Neural cell (in vitro differentiated cells): ENCODE measurements at regions not wholly inside any gene's neighbourhood (a gene's known extent, or its start where the extent isn't known, plus 50 kb on each side); places are given as distances from the start of the nearest gene placed in this dataset.

ENCODE experiments used
- H2AFZ ChIP-seq: fragments of 200-600, 300-800 bp; sonication (generic), shearing (Covaris generic); 2 replicates; pipeline ENCODE4 v1.6.0; 2014; ENCODE audit warnings: low read depth, mild to moderate bottlenecking, antibody characterized with exemption, low read length, moderate library complexity
- H3F3A ChIP-seq: fragments of 200-600 bp; shearing (Covaris generic); 2 replicates; pipeline ENCODE4 v1.6.1; 2016; ENCODE audit warnings: mild to moderate bottlenecking, moderate library complexity, mixed read lengths, antibody characterized with exemption, low read length; ENCODE audit not compliant: insufficient read depth, poor library complexity, severe bottlenecking
- H3K27ac ChIP-seq: fragments of 200-600, 300-800 bp; sonication (generic), shearing (Covaris generic); 2 replicates; pipeline ENCODE4 v1.5.1; 2014; ENCODE audit warnings: mild to moderate bottlenecking, low read length, moderate library complexity
- H3K27me3 ChIP-seq: fragments of 300-800, 200-600 bp; sonication (generic), shearing (Covaris generic); 2 replicates; pipeline ENCODE4 v1.6.0; 2014; ENCODE audit warnings: mild to moderate bottlenecking, low read depth, low read length, moderate library complexity; ENCODE audit not compliant: insufficient read depth
- H3K36me3 ChIP-seq: fragments of 300-800, 200-600 bp; sonication (generic), shearing (Covaris generic); 2 replicates; pipeline ENCODE4 v1.5.1; 2014; ENCODE audit warnings: mild to moderate bottlenecking, antibody characterized with exemption, low read length, moderate library complexity; ENCODE audit not compliant: insufficient read depth
- H3K4me2 ChIP-seq: fragments of 300-800, 200-600 bp; sonication (generic), shearing (Covaris generic); 2 replicates; pipeline ENCODE4 v1.6.0; 2014; ENCODE audit warnings: mild to moderate bottlenecking, low read length
- H3K4me3 ChIP-seq: fragments of 300-800, 200-600 bp; sonication (generic), shearing (Covaris generic); 2 replicates; pipeline ENCODE4 v1.5.1; 2014; ENCODE audit warnings: mild to moderate bottlenecking, low read length, moderate library complexity
- H3K79me2 ChIP-seq: fragments of 200-600 bp; shearing (Covaris generic); replicated peaks from 2 replicates; pipeline ENCODE4 v1.6.0; 2014; ENCODE audit warnings: mild to moderate bottlenecking, low read length, moderate library complexity; ENCODE audit not compliant: insufficient read depth
- H3K9ac ChIP-seq: fragments of 300-800, 200-600 bp; sonication (generic), shearing (Covaris generic); 2 replicates; pipeline ENCODE4 v1.6.1; 2016; ENCODE audit warnings: mild to moderate bottlenecking, low read length, mixed read lengths
- H3K9me2 ChIP-seq: fragments of 200-600 bp; shearing (Covaris generic); 2 replicates; pipeline ENCODE4 v1.6.1; 2016; ENCODE audit warnings: mild to moderate bottlenecking, low read length, mixed read lengths; ENCODE audit not compliant: insufficient read depth
- H3K9me3 ChIP-seq: fragments of 200-600, 300-800 bp; sonication (generic), shearing (Covaris generic); 2 replicates; pipeline ENCODE4 v1.6.1; 2016; ENCODE audit warnings: mild to moderate bottlenecking, mixed run types, low read length, moderate library complexity, mixed read lengths
- H4K20me1 ChIP-seq: fragments of 200-600 bp; shearing (Covaris generic); 2 replicates; pipeline ENCODE4 v1.6.1; 2016; ENCODE audit warnings: mild to moderate bottlenecking, mixed run types; ENCODE audit not compliant: insufficient read depth
- CTCF ChIP-seq: fragments of 450-650 bp; IDR thresholded peaks from 2 replicates; pipeline ENCODE4 v1.5.1; 2014; ENCODE audit warnings: antibody characterized with exemption, mild to moderate bottlenecking, moderate library complexity; ENCODE audit not compliant: poor library complexity, severe bottlenecking
- EP300 ChIP-seq: fragments of 450-650 bp; conservative IDR thresholded peaks from 2 replicates; pipeline ENCODE4 v1.6.1; 2014; ENCODE audit warnings: antibody characterized with exemption, mild to moderate bottlenecking, moderate library complexity; ENCODE audit not compliant: poor library complexity, severe bottlenecking
- EZH2 ChIP-seq: fragments of 200-600, 300-800 bp; shearing (Covaris generic), sonication (generic); IDR thresholded peaks from 2 replicates; pipeline ENCODE4 v1.6.1; 2014; ENCODE audit warnings: antibody characterized with exemption, low read length, borderline replicate concordance, mild to moderate bottlenecking; ENCODE audit not compliant: insufficient read depth, poor library complexity, severe bottlenecking
- MXI1 ChIP-seq: fragments of 450-650 bp; conservative IDR thresholded peaks from 2 replicates; pipeline ENCODE4 v1.6.1; 2014; ENCODE audit warnings: antibody characterized with exemption, mild to moderate bottlenecking; ENCODE audit not compliant: poor library complexity, severe bottlenecking
- POLR2AphosphoS5 ChIP-seq: IDR thresholded peaks from 2 replicates; pipeline ENCODE4 v1.6.1; 2012
- RAD21 ChIP-seq: fragments of 450-650 bp; conservative IDR thresholded peaks from 2 replicates; pipeline ENCODE4 v1.6.1; 2014; ENCODE audit warnings: antibody characterized with exemption, mild to moderate bottlenecking, moderate library complexity
- SMC3 ChIP-seq: fragments of 450-650 bp; conservative IDR thresholded peaks from 2 replicates; pipeline ENCODE4 v1.6.1; 2014; ENCODE audit warnings: antibody characterized with exemption, mild to moderate bottlenecking, moderate library complexity; ENCODE audit not compliant: poor library complexity
- TAF1 ChIP-seq: IDR thresholded peaks from 2 replicates; pipeline ENCODE4 v1.6.1; 2012; ENCODE audit warnings: low read depth
- TF ChIP-seq, protein P1 (sequence below): IDR thresholded peaks from 2 replicates; pipeline ENCODE4 v1.6.1; 2012; ENCODE audit warnings: borderline replicate concordance

DNA sequence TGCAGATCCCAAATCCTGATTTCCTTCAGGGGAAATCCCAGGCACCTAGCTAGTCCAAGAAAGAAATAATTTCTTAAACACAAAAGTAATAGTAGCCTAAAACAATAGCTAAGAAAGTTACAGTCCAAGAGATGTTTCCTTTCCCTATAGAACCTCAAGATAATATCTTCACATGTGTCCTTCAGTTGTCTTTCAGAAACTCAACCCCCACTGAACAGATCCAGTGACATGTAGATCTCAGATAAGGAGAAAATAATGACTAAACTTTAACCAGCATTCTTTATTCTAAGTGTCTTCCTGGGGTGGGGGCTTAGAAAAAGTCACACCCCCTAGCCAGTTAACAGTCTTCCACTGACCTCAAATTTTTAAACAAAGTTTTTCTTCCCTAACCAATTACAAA, 131.3 kb upstream of the ADRA1B start:
- H3K9me3 ChIP-seq = no peaks in the 10 kb centered on the region
- no peaks in the 10 kb centered on the region for H3K79me2 ChIP-seq
- H3K9me2 ChIP-seq = no peaks in the 10 kb centered on the region
- no peak overlapping the region for H2AFZ ChIP-seq
- no peaks in the 10 kb centered on the region for H3F3A ChIP-seq
- H4K20me1 ChIP-seq = no peaks in the 10 kb centered on the region
- no peaks in the 10 kb centered on the region for H3K27me3 ChIP-seq
- no peak overlapping the region for H3K4me2 ChIP-seq
- no peak overlapping the region for H3K27ac ChIP-seq
- H3K9ac ChIP-seq = no peak overlapping the region
- H3K4me3 ChIP-seq = no peak overlapping the region
- no peak for TF ChIP-seq SMC3
- TF ChIP-seq EP300 = no peak
- TF ChIP-seq, protein P1, sequence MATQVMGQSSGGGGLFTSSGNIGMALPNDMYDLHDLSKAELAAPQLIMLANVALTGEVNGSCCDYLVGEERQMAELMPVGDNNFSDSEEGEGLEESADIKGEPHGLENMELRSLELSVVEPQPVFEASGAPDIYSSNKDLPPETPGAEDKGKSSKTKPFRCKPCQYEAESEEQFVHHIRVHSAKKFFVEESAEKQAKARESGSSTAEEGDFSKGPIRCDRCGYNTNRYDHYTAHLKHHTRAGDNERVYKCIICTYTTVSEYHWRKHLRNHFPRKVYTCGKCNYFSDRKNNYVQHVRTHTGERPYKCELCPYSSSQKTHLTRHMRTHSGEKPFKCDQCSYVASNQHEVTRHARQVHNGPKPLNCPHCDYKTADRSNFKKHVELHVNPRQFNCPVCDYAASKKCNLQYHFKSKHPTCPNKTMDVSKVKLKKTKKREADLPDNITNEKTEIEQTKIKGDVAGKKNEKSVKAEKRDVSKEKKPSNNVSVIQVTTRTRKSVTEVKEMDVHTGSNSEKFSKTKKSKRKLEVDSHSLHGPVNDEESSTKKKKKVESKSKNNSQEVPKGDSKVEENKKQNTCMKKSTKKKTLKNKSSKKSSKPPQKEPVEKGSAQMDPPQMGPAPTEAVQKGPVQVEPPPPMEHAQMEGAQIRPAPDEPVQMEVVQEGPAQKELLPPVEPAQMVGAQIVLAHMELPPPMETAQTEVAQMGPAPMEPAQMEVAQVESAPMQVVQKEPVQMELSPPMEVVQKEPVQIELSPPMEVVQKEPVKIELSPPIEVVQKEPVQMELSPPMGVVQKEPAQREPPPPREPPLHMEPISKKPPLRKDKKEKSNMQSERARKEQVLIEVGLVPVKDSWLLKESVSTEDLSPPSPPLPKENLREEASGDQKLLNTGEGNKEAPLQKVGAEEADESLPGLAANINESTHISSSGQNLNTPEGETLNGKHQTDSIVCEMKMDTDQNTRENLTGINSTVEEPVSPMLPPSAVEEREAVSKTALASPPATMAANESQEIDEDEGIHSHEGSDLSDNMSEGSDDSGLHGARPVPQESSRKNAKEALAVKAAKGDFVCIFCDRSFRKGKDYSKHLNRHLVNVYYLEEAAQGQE = no peak
- no peak for TF ChIP-seq POLR2AphosphoS5
- TF ChIP-seq EZH2 = no peak
- TF ChIP-seq CTCF = no peak
- no peak for TF ChIP-seq TAF1
- no peak for TF ChIP-seq MXI1
- TF ChIP-seq RAD21 = no peak
- H3K36me3 ChIP-seq = no peaks in the 10 kb centered on the region

DNA sequence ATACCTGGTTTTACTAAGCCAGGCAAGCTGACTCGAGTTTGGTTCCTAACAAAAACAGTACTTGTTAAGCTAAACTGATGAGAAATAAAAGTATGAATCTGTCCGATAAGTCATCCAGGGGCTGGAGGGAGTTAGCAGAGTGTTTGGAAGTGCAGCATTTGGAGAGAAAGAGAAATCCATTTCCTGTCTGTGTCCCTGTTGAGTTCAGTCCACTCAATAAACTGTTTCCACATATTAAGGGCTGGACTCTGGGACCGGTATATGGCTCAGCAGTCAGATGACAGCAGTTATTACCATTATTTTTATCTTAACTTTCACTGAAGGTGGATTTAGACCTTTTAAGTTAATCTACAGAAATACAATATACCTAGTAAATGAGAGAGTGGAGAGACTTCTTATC, 130.6 kb upstream of the ADRA1B start:
- TF ChIP-seq EP300 (no peak), RAD21 (no peak), CTCF (no peak), SMC3 (no peak), POLR2AphosphoS5 (no peak), TAF1 (no peak), EZH2 (no peak), MXI1 (no peak)
- TF ChIP-seq, protein P1 = no peak
- Histone ChIP-seq H4K20me1 (no peaks in the 10 kb centered on the region), H3K79me2 (no peaks in the 10 kb centered on the region), H3K36me3 (no peaks in the 10 kb centered on the region), H3K4me3 (no peak overlapping the region), H3K4me2 (no peak overlapping the region), H3K27me3 (no peaks in the 10 kb centered on the region), H3F3A (no peaks in the 10 kb centered on the region), H3K9ac (no peak overlapping the region), H2AFZ (no peak overlapping the region), H3K9me2 (no peaks in the 10 kb centered on the region), H3K27ac (no peak overlapping the region), H3K9me3 (no peaks in the 10 kb centered on the region)
